ENCODE measurements at regions not wholly inside any gene's neighbourhood (a gene's known extent, or its start where the extent isn't known, plus 50 kb on each side); places are given as distances from the start of the nearest gene placed in this dataset.

DNA sequence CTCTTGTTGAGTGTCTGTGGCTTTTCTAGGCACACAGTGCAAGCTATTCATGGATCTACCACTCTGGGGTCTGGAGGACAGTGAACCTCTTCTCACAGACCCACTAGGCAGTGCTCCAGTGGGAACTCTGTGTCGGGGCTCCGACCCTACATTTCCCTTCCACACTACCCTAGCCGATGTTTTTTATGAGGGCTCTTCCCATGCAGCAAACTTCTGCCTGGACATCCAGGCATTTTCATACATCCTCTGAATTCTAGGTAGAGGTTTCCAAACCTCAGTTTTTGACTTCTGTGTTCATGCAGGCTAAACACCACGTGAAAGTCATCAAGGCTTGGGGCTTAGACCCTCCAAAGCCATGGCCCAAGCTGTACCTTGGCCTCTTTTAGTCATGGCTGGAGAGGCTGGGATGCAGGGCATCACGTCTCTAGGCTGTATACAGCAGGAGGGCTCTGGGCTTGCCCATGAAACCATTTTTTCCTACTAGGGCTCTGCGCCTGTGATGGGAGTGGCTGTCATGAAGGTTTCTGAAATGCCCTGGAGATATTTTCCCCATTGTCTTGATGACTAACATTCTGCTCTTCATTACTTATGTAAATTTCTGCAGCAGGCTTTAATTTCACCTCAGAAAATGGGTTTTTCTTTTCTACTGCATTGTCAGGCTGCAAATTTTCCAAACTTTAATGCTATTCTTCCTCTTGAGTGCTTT is 249.8 kb upstream of the CPEB2 start:
- DNase-seq, result no peak

GRCh38 chr4:14767142-14767541 is 235.1 kb upstream of the CPEB2 start:
- DNase-seq, result no peak

- no peak for DNase-seq
These were observed 233.8 kb upstream of the CPEB2 start for GRCh38 chr4:14768449-14768848.

- DNase-seq, result no peak
These were observed 232.3 kb upstream of the CPEB2 start for GRCh38 chr4:14769993-14770392.

- DNase-seq, result no peak
These were observed 231.2 kb upstream of the CPEB2 start for GRCh38 chr4:14771094-14771493.

- no peak for DNase-seq
These were observed 230.6 kb upstream of the CPEB2 start for GRCh38 chr4:14771504-14772175.

GRCh38 chr4:14772388-14772787 is 229.9 kb upstream of the CPEB2 start:
- DNase-seq, result no peak

GRCh38 chr4:14783011-14783877 is 219.0 kb upstream of the CPEB2 start:
- DNase-seq, result no peak

DNA sequence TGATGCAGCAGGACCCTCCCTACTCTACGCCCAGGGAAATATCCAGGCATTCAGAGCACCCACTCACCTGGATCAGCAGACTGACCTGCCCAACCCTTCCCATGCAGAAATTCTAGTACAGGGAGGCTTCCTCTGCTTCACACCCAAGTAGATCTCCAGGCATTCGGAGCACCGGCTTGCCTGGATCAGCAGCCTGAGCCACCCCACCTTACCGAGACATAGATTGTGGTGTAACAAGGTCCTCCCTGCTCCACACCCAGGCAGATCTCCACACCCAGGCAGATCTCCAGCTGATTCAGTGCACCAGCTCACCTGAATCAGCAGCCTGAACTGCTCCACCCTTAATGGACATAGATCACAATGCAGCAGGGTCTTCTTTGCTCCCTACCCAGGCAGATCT is 215.1 kb upstream of the CPEB2 start:
- no peak for DNase-seq

- no peak for DNase-seq
These were observed 214.4 kb upstream of the CPEB2 start for GRCh38 chr4:14787894-14788293.

DNA sequence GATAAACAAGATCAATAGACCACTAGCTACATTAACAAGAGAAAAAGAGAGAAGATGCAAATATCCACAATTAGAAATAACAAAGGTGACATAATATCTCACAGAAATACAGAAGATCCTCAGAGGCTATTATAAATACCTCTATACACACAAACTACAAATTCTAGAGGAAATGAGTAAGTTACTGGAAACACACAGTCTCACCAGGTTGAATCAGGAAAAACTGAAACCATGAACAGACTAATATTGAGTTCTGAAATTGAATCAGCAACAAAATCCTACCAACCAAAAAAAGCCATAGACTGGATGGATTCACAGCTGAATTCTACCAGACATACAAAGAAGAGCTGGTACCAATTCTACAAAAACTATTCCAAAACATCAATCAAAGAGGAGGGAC is 211.8 kb upstream of the CPEB2 start:
- DNase-seq, result no peak

GRCh38 chr4:14792702-14793227 is 209.5 kb upstream of the CPEB2 start:
- DNase-seq, result no peak

DNA sequence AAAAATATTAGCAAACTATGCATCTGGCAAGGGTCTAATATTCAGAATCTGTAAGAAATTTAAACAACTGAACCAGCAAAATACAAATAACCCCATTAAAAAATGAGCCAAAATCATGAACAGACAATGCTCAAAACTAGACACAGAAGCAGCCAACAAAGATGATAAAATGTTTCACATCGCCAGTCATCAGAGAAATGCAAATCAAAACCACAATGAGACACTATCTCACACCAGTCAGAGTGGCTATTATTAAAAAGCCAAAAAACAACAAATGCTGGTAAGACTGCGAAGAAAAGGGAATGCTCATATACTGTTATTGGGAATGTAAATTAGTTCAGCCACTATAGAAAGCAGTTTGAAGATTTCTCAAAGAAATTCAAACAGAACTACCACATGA is 201.3 kb upstream of the CPEB2 start:
- no peak for DNase-seq

DNA sequence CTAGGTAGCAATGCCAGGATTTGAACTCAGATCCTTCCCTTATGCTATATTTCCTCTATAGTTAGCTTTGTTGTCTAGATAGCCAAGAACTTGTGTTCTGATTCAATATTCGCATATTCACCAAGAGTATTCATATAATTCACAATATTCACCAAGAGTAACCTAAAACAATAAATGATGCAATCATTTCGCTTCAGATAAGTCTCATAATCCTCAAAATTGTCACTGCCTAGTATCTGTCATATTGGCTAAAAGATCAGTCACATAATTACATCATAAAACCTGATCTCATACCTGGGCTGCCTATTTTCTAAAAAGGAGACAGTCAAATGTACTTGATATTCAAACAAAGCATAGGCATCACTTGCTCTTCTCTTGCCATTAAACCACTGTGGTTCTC is 199.7 kb upstream of the CPEB2 start:
- no peak for DNase-seq

- DNase-seq, result no peak
These were observed 194.4 kb upstream of the CPEB2 start for GRCh38 chr4:14807856-14808255.

DNA sequence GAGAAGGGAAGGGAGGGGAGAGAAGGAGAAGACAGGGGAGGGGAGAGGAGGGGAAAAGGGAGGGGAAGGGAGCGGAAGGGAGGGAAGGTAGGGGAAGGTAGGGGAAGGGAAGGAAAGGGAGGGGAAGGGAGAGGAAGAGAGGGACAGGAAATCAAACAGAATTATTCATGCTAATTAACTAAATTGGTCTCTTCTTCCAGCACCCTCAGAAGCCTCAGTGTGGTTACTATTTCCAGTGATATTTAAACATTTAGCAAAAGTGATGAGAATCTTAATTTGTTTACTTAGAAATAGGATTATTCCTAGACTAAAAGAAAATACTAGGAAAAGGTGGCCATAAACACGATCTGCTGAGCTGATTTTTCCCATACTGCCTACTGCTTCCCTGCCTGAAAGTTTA is 193.1 kb upstream of the CPEB2 start:
- no peak for DNase-seq

- no peak for DNase-seq
These were observed 192.2 kb upstream of the CPEB2 start for GRCh38 chr4:14810121-14810520.

- no peak for DNase-seq
These were observed 191.7 kb upstream of the CPEB2 start for GRCh38 chr4:14810568-14810967.

GRCh38 chr4:14812101-14812500 is 190.2 kb upstream of the CPEB2 start:
- DNase-seq, result no peak

DNA sequence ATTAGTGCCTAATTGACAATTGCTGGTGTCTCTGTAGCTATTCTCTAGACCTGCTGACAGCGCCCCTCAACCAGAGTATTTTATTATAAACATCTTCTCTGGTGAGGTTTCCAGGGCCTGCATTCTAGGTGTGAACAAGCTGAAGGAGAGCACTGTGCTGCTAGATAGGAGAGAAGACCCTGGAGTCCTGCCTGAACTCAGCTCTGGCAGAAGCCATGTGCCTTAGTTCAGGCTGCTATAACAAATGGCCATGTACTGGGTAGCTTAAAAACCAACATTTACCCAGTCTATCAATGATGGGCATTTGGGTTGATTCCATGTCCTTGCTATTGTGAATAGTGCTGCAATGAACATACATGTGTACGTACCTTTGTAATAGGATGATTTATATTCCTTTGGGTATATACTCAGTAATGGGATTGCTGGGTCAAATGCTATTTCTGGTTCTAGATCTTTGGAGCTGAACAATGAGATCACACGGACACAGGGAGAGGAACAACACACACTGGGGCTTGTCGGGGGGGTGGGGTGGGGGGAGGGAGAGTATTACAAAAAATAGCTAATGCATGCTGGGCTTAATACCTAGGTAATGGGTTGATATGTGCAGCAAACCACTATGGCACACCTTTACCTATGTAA is 185.5 kb upstream of the CPEB2 start:
- no peak for DNase-seq

DNA sequence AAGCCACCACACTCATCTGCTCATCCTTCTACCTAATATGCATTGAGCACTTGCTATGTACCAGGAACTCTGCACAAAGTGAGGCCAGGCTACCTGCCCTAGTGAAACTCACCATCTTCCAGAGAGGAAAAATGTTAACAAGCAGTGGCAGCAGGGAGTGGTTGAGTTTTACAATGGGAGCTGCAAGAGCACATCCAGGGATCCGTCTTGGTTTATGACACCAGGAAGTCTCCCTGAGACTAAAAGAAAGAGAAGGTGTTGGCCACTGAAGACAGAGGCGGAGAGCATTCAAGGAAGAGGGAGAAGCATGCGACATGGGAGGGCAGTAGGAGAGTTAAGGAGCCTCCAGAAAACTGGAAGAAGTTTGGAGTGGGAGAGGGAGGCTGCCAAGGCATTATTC is 178.1 kb upstream of the CPEB2 start:
- no peak for DNase-seq

GRCh38 chr4:14827111-14827510 is 175.2 kb upstream of the CPEB2 start:
- DNase-seq, result no peak

GRCh38 chr4:14829795-14830194 is 172.5 kb upstream of the CPEB2 start:
- DNase-seq, result no peak

All from activated effector memory CD4-positive, alpha-beta T cell treated with Interleukin-2 at 50 U/mL for 16 hours (primary cell).